HUES64 (cell line): ENCODE measurements at regions not wholly inside any gene's neighbourhood (a gene's known extent, or its start where the extent isn't known, plus 50 kb on each side); places are given as distances from the start of the nearest gene placed in this dataset.

ENCODE experiments used
- H3K27ac ChIP-seq: 2 replicates; pipeline ENCODE4 v1.7.0; 2013; ENCODE audit warnings: low read depth, low read length, inconsistent platforms
- H3K27me3 ChIP-seq: 2 replicates; pipeline ENCODE4 v1.6.1; 2013; ENCODE audit warnings: mild to moderate bottlenecking, low read length; ENCODE audit not compliant: insufficient read depth
- H3K36me3 ChIP-seq: 2 replicates; pipeline ENCODE4 v1.6.1; 2013; ENCODE audit warnings: mild to moderate bottlenecking, low read length; ENCODE audit not compliant: insufficient read depth
- H3K4me1 ChIP-seq: 2 replicates; pipeline ENCODE4 v1.6.1; 2013; ENCODE audit warnings: mild to moderate bottlenecking, low read length, moderate library complexity; ENCODE audit not compliant: insufficient read depth
- H3K4me3 ChIP-seq: 2 replicates; pipeline ENCODE4 v1.5.1; 2013; ENCODE audit warnings: mild to moderate bottlenecking, low read length, moderate library complexity
- H3K9ac ChIP-seq: 2 replicates; pipeline ENCODE4 v1.6.1; 2013; ENCODE audit warnings: mild to moderate bottlenecking, low read depth, low read length
- H3K9me3 ChIP-seq: 2 replicates; pipeline ENCODE4 v1.6.1; 2013; ENCODE audit warnings: low read depth, low read length; ENCODE audit not compliant: insufficient read depth
- WGBS: fragments of 150-250, 120-280 bp; methylation state at CpG from one replicate; pipeline ENCODE4 v1.1.7; 2013; ENCODE audit warnings: missing lambda C conversion rate; 5-methylcytosine and 5-hydroxymethylcytosine counted together

DNA sequence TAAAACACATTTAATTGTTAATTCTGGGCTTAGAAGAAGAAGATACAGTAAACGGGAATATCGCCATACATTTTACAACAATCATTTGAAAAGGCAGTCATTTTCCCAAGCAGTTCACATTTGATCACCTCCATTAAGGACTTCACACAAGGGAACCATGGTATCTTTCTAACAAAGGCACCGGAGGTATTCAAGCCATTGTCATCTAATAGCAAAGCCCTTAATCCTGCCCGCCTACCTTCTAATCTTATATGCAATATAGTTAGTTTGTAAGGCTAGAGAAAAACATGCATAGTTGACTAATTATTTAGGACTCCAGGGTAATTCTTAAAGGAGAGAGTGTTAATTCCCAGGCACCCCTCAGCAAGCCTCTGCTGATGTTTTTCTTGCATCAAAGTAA, 83.1 kb downstream of the MRPL32 start:
- Histone ChIP-seq H3K9ac (no peak overlapping the region), H3K4me1 (peaks cover 14% of the 10 kb centered on the region; the same call in 1 of the 2 replicates), H3K9me3 (no peaks in the 10 kb centered on the region), H3K27ac (no peak overlapping the region), H3K27me3 (no peaks in the 10 kb centered on the region), H3K36me3 (no peaks in the 10 kb centered on the region), H3K4me3 (no peak overlapping the region)
- whole genome bisulfite sequencing: 88% methylated on average over 3 of the region's 4 CpGs

GRCh38 chr7:43018446-43018845, 86.3 kb downstream of the MRPL32 start:
- WGBS: 97% methylated on average over 4 of the region's 4 CpGs
- H3K4me3 ChIP-seq: no peak overlapping the region
- no peak overlapping the region for H3K9ac ChIP-seq
- no peak overlapping the region for H3K27ac ChIP-seq
- peaks cover 19% of the 10 kb centered on the region; the same call in 1 of the 2 replicates for H3K4me1 ChIP-seq
- no peaks in the 10 kb centered on the region for H3K27me3 ChIP-seq
- H3K36me3 ChIP-seq: no peaks in the 10 kb centered on the region
- H3K9me3 ChIP-seq: no peaks in the 10 kb centered on the region

DNA sequence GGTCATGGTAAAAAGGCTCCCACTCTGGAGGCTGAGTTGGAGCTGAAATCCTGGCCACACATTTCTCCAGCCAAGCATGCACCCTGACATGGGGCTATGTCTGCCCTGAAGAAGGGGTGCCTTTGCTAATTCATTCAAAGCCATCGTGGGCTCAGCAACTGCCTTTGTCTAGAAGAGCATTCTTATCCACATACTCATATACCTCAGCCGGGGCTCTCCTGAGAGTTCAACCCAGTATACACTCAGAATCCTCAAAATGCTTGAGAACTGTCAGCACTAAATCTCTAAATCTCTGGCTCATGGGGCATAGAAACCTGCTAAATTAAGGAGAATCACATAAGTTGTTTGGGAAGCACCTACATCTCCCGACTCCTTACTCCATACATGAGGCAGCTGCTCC, 89.3 kb downstream of the MRPL32 start:
- Histone ChIP-seq H3K27ac (no peak overlapping the region), H3K4me3 (no peak overlapping the region), H3K9me3 (no peaks in the 10 kb centered on the region), H3K4me1 (peaks cover 5% of the 10 kb centered on the region; the same call in 1 of the 2 replicates), H3K27me3 (no peaks in the 10 kb centered on the region), H3K36me3 (no peaks in the 10 kb centered on the region), H3K9ac (no peak overlapping the region)
- WGBS: 85% methylated on average over 3 of the region's 3 CpGs

DNA sequence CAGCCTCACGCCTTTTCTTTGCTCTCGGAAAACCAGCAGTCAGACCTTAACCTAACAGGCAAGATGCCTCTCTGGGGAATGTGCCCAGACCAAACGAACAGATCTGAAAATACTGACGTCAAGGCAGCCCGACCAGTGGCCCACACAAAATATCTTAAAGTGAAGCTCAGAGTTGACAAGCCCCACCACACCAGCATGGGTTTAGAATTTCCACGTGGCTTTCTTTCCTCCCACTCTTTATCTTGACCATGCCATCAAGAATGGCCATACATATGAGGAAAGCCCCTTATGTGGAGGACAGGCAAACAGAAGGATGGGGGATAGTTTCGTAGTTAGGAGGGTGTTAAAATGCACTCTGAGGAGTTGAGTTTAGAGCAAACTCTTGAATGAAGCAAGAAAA, 89.8 kb downstream of the MRPL32 start:
- Histone ChIP-seq H3K9ac (no peak overlapping the region), H3K4me1 (peaks cover 5% of the 10 kb centered on the region; the same call in 1 of the 2 replicates), H3K27me3 (no peaks in the 10 kb centered on the region), H3K4me3 (no peak overlapping the region), H3K27ac (no peak overlapping the region), H3K36me3 (no peaks in the 10 kb centered on the region), H3K9me3 (no peaks in the 10 kb centered on the region)
- WGBS: 90% methylated on average over 7 of the region's 7 CpGs

- Histone ChIP-seq H3K27me3 (no peaks in the 10 kb centered on the region), H3K27ac (no peak overlapping the region), H3K9ac (no peak overlapping the region), H3K4me3 (no peak overlapping the region), H3K4me1 (no peaks in the 10 kb centered on the region), H3K36me3 (no peaks in the 10 kb centered on the region), H3K9me3 (no peaks in the 10 kb centered on the region)
- 95% methylated on average over 2 of the region's 2 CpGs for WGBS
Measured at GRCh38 chr7:43033369-43033768, 79.1 kb upstream of the HECW1 start.

- Histone ChIP-seq H3K4me3 (no peak overlapping the region), H3K27ac (no peak overlapping the region), H3K4me1 (0 out of 2 replicates have a peak, but pooled peaks cover 3% of the 10 kb centered on the region), H3K36me3 (no peaks in the 10 kb centered on the region), H3K27me3 (no peaks in the 10 kb centered on the region), H3K9ac (no peak overlapping the region), H3K9me3 (no peaks in the 10 kb centered on the region)
- 94% methylated on average over 4 of the region's 4 CpGs for WGBS
Measured at GRCh38 chr7:43034535-43035002, 77.9 kb upstream of the HECW1 start.

- WGBS: 87% methylated on average over 4 of the region's 4 CpGs
- Histone ChIP-seq H3K4me3 (no peak overlapping the region), H3K36me3 (no peaks in the 10 kb centered on the region), H3K9ac (no peak overlapping the region), H3K27ac (no peak overlapping the region), H3K4me1 (0 out of 2 replicates have a peak, but pooled peaks cover 5% of the 10 kb centered on the region), H3K9me3 (no peaks in the 10 kb centered on the region), H3K27me3 (no peaks in the 10 kb centered on the region)
Measured at GRCh38 chr7:43037531-43037930, 74.9 kb upstream of the HECW1 start.

DNA sequence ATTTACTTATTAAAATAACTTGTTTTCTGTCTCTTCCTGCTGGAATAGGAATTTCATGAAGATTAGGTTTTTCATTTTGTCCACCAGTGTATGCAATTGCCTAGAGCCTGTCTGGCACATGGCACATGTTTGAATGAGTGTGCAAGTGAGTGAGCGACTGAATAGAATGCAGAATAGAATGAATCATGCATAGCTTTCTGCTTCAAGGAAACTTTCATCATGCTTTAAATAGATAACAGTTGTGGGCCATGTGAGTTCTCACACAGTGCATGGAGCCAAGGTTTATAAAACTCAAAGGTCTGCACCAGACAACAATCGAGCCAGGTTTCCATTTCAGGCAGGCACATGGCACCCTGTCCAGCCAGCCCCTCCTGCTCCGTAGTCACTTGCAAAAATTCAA, 74.2 kb upstream of the HECW1 start:
- Histone ChIP-seq H3K9ac (no peak overlapping the region), H3K27me3 (no peaks in the 10 kb centered on the region), H3K27ac (no peak overlapping the region), H3K9me3 (no peaks in the 10 kb centered on the region), H3K4me3 (no peak overlapping the region), H3K4me1 (0 out of 2 replicates have a peak, but pooled peaks cover 5% of the 10 kb centered on the region), H3K36me3 (no peaks in the 10 kb centered on the region)
- 94% methylated on average over 3 of the region's 3 CpGs for WGBS

- Histone ChIP-seq H3K4me3 (no peak overlapping the region), H3K36me3 (no peaks in the 10 kb centered on the region), H3K9me3 (no peaks in the 10 kb centered on the region), H3K9ac (no peak overlapping the region), H3K27me3 (no peaks in the 10 kb centered on the region), H3K4me1 (0 out of 2 replicates have a peak, but pooled peaks cover 5% of the 10 kb centered on the region), H3K27ac (no peak overlapping the region)
- 25% methylated on average over 3 of the region's 3 CpGs for WGBS
Measured at GRCh38 chr7:43039346-43039745, 73.1 kb upstream of the HECW1 start.

GRCh38 chr7:43040461-43040860, 72.0 kb upstream of the HECW1 start:
- H3K27ac ChIP-seq: no peak overlapping the region

DNA sequence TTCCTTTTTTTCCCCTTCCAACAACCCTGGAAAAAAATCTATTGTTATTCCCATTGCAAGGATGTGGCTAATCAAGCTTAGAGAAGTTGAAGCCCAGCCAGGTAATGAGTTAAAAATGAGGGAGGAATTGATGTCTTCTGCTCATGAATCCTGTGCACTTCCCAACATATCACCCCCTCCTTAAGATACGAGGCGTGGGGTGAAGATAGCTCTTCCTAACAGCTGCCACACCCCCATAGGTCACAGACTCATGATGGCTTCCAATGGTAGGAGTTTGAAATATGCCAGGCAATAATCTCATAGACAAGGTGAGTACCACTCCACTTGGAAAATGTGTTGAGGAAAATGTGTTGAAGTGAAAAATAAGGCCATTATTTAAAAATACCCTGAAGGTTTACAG, 71.3 kb upstream of the HECW1 start:
- no peak overlapping the region for H3K4me3 ChIP-seq
- H3K27me3 ChIP-seq: no peaks in the 10 kb centered on the region
- 0 out of 2 replicates have a peak, but pooled peaks cover 6% of the 10 kb centered on the region for H3K4me1 ChIP-seq
- H3K9me3 ChIP-seq: no peaks in the 10 kb centered on the region
- H3K36me3 ChIP-seq: no peaks in the 10 kb centered on the region
- no peak overlapping the region for H3K27ac ChIP-seq
- WGBS: no CpG with 5 or more reads among the region's 2 CpGs
- no peak overlapping the region for H3K9ac ChIP-seq

More at GRCh38 chr7:43040461-43040860, 72.0 kb upstream of the HECW1 start:
- no peaks in the 10 kb centered on the region for H3K27me3 ChIP-seq
- 0 out of 2 replicates have a peak, but pooled peaks cover 5% of the 10 kb centered on the region for H3K4me1 ChIP-seq
- H3K36me3 ChIP-seq: no peaks in the 10 kb centered on the region
- no peak overlapping the region for H3K9ac ChIP-seq
- no peaks in the 10 kb centered on the region for H3K9me3 ChIP-seq
- H3K4me3 ChIP-seq: no peak overlapping the region

DNA sequence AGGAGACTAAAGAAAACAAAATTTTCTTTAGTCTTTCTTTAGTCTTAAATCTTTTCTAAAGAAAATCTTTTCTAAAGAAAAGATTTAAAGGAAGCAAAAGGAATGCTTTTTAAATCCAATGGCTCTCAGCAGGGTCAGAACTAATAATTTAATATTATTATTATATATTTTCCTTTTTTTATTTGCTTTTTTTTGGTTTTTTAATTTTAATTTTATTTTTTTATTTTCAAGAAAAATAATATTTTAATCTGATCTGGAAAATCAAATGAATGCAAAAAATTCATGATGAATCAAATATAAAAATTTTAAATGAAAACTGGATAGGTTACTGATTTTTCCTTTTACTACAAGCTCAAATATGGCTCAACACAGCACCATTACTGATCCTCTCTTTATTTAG, 70.7 kb upstream of the HECW1 start:
- Histone ChIP-seq H3K36me3 (no peaks in the 10 kb centered on the region), H3K27me3 (no peaks in the 10 kb centered on the region), H3K27ac (no peak overlapping the region), H3K4me3 (no peak overlapping the region), H3K4me1 (0 out of 2 replicates have a peak, but pooled peaks cover 12% of the 10 kb centered on the region), H3K9me3 (no peaks in the 10 kb centered on the region), H3K9ac (no peak overlapping the region)
